A673 (cell line): ENCODE measurements at regions not wholly inside any gene's neighbourhood (a gene's known extent, or its start where the extent isn't known, plus 50 kb on each side); places are given as distances from the start of the nearest gene placed in this dataset.

Source experiments
- BruUV-seq: library from RNA; stranded (reverse); fragments of 400-500 nt; replicated peaks from 2 replicates; lab custom pipeline; 2021; lab: Mats Ljungman, UMichigan
- CTCF ChIA-PET: fragments of 300-600 bp; sonication (Branson Sonifier 250); formaldehyde crosslinking; loops from one replicate; lab custom pipeline; 2022; ENCODE audit warnings: antibody characterized with exemption; lab: Charles Lee
- POLR2A ChIA-PET: fragments of 300-600 bp; sonication (Branson Sonifier 250); formaldehyde crosslinking; loops from one replicate; lab custom pipeline; 2022; ENCODE audit warnings: antibody characterized with exemption; ENCODE audit not compliant: low non-redundant PET; lab: Charles Lee
- DNase-seq: peaks from one replicate; pipeline ENCODE4 v3.0.0-alpha.2; 2015; ENCODE audit warnings: low spot score
- H3K27ac ChIP-seq: fragments of 200-600 bp; sonication (generic); 2 replicates; pipeline ENCODE4 v1.5.1; 2016; ENCODE audit warnings: mixed run types, low read depth, mild to moderate bottlenecking, mixed read lengths, antibody characterized with exemption, low read length; ENCODE audit not compliant: poor library complexity, severe bottlenecking
- H3K27me3 ChIP-seq: fragments of 200-600 bp; sonication (generic); replicated peaks from 2 replicates; pipeline ENCODE4 v1.6.1; 2017; ENCODE audit warnings: mixed run types, low read depth, mild to moderate bottlenecking, mixed read lengths, antibody characterized with exemption, low read length; ENCODE audit not compliant: insufficient read depth, poor library complexity
- H3K36me3 ChIP-seq: fragments of 200-600 bp; sonication (generic); 2 replicates; pipeline ENCODE4 v1.6.1; 2016; ENCODE audit warnings: mixed run types, mild to moderate bottlenecking, mixed read lengths, antibody characterized with exemption, low read length; ENCODE audit not compliant: insufficient read depth, poor library complexity, severe bottlenecking
- H3K4me1 ChIP-seq: fragments of 200-600 bp; sonication (generic); 2 replicates; pipeline ENCODE4 v1.6.1; 2017; ENCODE audit warnings: mixed run types, mild to moderate bottlenecking, mixed read lengths, antibody characterized with exemption, low read length; ENCODE audit not compliant: insufficient read depth, poor library complexity, severe bottlenecking
- H3K4me3 ChIP-seq: fragments of 200-600 bp; sonication (generic); 2 replicates; pipeline ENCODE4 v1.5.1; 2016; ENCODE audit warnings: low read depth, mixed run types, mild to moderate bottlenecking, mixed read lengths, low read length; ENCODE audit not compliant: poor library complexity, severe bottlenecking
- H3K9me3 ChIP-seq: fragments of 200-600 bp; sonication (generic); 2 replicates; pipeline ENCODE4 v1.6.1; 2016; ENCODE audit warnings: mixed run types, low read depth, mild to moderate bottlenecking, mixed read lengths, antibody characterized with exemption, low read length; ENCODE audit not compliant: poor library complexity, severe bottlenecking
- CTCF ChIP-seq: fragments of 300-800, 200-600 bp; sonication (generic); conservative IDR thresholded peaks from 2 replicates; pipeline ENCODE4 v1.5.1; 2017; ENCODE audit warnings: low read depth, mild to moderate bottlenecking, antibody characterized with exemption, low read length, moderate library complexity, mixed read lengths
- EZH2 ChIP-seq: fragments of 200-600 bp; sonication (generic); IDR thresholded peaks from 2 replicates; pipeline ENCODE4 v1.6.1; 2017; ENCODE audit warnings: borderline replicate concordance, low read depth, mild to moderate bottlenecking, mixed read lengths, antibody characterized with exemption, low read length; ENCODE audit not compliant: poor library complexity, severe bottlenecking
- intact Hi-C: fragments of 100-400 bp; cut with micrococcal nuclease; formaldehyde crosslinking; loops from one replicate; pipeline ENCODE4 v1.10.0; 2022; ENCODE audit not compliant: unreplicated experiment

DNA sequence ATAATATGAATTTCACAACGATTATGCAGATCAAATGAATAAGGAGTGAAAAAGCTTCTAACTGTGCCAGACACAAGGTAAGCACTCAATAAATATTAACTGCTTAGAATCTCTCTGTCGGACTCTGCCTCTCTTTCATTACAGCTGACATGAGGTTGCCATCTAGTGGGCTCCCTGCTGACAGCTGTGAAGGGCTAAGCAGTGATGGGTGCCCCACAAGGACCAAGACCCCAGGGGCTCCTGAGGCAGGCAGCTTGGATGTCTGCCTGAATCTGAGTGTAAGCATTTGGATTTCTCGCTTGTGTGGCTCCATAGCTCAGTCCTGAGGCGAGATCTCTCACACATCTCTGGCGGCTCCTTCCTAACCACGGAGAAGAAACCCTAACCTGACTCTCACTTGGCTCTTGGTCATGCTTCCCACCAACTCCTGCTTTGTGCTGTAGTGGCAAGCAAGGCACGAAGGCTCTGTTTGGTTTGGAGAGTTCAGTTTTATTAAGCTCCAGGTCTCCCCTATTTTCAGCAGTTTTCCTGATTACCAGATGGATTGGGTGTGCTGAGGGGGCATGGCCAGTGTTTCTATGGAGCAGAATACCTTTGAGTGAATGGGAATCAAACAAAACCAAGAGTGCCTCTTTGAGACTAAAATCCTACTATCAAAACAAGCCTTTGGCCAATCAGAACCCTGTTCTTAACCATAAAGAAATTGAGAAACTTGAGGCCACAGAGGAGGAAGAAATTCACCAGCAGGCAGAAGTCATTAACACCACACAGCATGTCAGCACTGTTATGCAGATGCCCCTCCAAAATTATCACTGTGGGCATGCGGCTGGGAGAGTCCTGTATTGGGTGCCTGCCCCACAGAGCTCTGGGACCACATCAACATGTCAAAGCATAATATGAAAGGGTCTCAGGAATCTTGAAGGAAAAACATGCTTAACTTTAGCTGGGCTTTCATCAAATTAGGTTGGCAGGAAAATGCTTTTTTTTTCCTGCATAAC lies 152.8 kb upstream of the NTM start:
- Histone ChIP-seq H3K4me1 (no peaks in the 10 kb centered on the region), H3K27me3 (peaks cover 29% of the 10 kb centered on the region), H3K4me3 (no peak overlapping the region), H3K9me3 (no peaks in the 10 kb centered on the region), H3K27ac (no peak overlapping the region), H3K36me3 (no peaks in the 10 kb centered on the region)
- CTCF ChIA-PET: no interaction called here
- no TSS peak for BruUV-seq
- POLR2A ChIA-PET: no interaction called here
- peak; percentile 38; the same call in 1 of the 2 replicates for TF ChIP-seq CTCF
- no peak for TF ChIP-seq EZH2
- no peak for DNase-seq
- intact Hi-C loops: no loop called here

GRCh38 chr11:131218542-131218941 lies 151.9 kb upstream of the NTM start:
- Histone ChIP-seq H3K36me3 (no peaks in the 10 kb centered on the region), H3K4me1 (no peaks in the 10 kb centered on the region), H3K9me3 (no peaks in the 10 kb centered on the region), H3K27ac (no peak overlapping the region), H3K4me3 (no peak overlapping the region), H3K27me3 (peaks cover 31% of the 10 kb centered on the region)
- TF ChIP-seq EZH2 (no peak), CTCF (no peak)
- ChIA-PET CTCF (no interaction called here), POLR2A (no interaction called here)
- DNase-seq: no peak
- BruUV-seq: no TSS peak
- intact Hi-C loops: no loop called here

DNA sequence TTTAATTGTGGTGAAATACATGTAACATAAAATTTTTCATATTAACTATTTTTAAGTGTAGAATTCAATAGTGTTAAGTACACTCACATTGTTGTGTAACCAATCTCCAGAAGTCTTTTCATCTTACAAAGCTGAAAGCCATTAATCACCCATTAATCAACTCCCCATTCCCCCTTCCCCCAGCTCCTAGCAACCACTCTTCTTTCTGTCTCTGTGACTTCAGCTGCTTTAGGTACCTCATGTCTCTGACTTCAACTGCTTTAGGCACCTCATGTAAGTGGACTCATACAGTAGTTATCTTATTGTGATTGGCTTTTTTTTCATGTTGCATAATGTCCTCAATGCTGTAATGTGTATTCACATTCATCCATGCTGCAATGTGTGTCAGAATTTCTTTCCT lies 150.8 kb upstream of the NTM start:
- ChIA-PET CTCF (no interaction called here), POLR2A (no interaction called here)
- H3K27ac ChIP-seq: no peak overlapping the region
- H3K4me1 ChIP-seq: no peaks in the 10 kb centered on the region
- H3K36me3 ChIP-seq: no peaks in the 10 kb centered on the region
- H3K27me3 ChIP-seq: peaks cover 33% of the 10 kb centered on the region
- no peak for DNase-seq
- TF ChIP-seq CTCF (no peak), EZH2 (no peak)
- no peak overlapping the region for H3K4me3 ChIP-seq
- intact Hi-C loops: no loop called here
- BruUV-seq: no TSS peak
- no peaks in the 10 kb centered on the region for H3K9me3 ChIP-seq
